K562 (cell line): ENCODE measurements at regions not wholly inside any gene's neighbourhood (a gene's known extent, or its start where the extent isn't known, plus 50 kb on each side); places are given as distances from the start of the nearest gene placed in this dataset.

Experiments
- ATAC-seq: fragments of 200-7000 bp; cut with Tn5 transposase; 3 replicates; pipeline ENCODE4 v1.9.1; 2020; ENCODE audit warnings: moderate library complexity
- BruUV-seq: library from RNA; stranded (reverse); fragments of 400-500 nt; replicated peaks from 2 replicates; lab custom pipeline; 2021; lab: Mats Ljungman, UMichigan
- CTCF ChIA-PET: fragments of 300-600 bp; formaldehyde crosslinking; extraction: SDS; loops from one replicate; lab custom pipeline; 2021; ENCODE audit warnings: low intra/inter-chr PET ratio; lab: Yijun Ruan, JAX
- POLR2A ChIA-PET: fragments of 300-600, 350-650 bp; sonication (Branson Sonifier 250); formaldehyde crosslinking; extraction: SDS; loops from one replicate; lab custom pipeline; 2021; ENCODE audit warnings: antibody characterized with exemption, inconsistent platforms; lab: Yijun Ruan, JAX
- DNase-seq, 4 experiments: peaks; one replicate each; pipeline versions ENCODE4 v3.0.0 to v3.0.0-alpha.2; 2011 to 2018; ENCODE audit warnings: low spot score in 3 of 4, mixed read lengths in 3 of 4; ENCODE audit errors: extremely low read depth in 1 of 4
- FAIRE-seq: peaks from 2 replicates; lab custom pipeline; 2011; peaks lifted over from hg19 to GRCh38; lab: Jason Lieb, UNC
- H2AFZ ChIP-seq: 2 replicates; pipeline ENCODE4 v1.6.0; 2011; ENCODE audit warnings: low read depth, low read length, control low read depth, inconsistent platforms
- H3K27ac ChIP-seq: fragments of 200-600 bp; 3 replicates; pipeline ENCODE4 v1.8.0; 2011; ENCODE audit warnings: low read depth, mild to moderate bottlenecking, control low read depth, inconsistent platforms, low read length, moderate library complexity, mixed read lengths; ENCODE audit errors: extremely low read depth
- H3K27me3 ChIP-seq, 2 experiments: fragments of 300-600 bp in 1 of 2; 2 replicates in 1 of 2; 3 replicates in 1 of 2; pipeline versions ENCODE4 v1.6.0 to v1.8.0; 2011; ENCODE audit warnings: inconsistent platforms in 2 of 2, low read length in 2 of 2, mild to moderate bottlenecking in 1 of 2, mixed read lengths in 1 of 2, moderate library complexity in 1 of 2; ENCODE audit not compliant: control insufficient read depth in 2 of 2, insufficient read depth in 2 of 2
- H3K36me3 ChIP-seq: fragments of 300-600 bp; 3 replicates; pipeline ENCODE4 v1.8.0; 2011; ENCODE audit warnings: mild to moderate bottlenecking, low read length, inconsistent platforms; ENCODE audit not compliant: control insufficient read depth, insufficient read depth
- H3K4me1 ChIP-seq, 2 experiments: fragments of 200-600 bp in 1 of 2; replicated peaks in 1 of 2; 2 replicates in 1 of 2; 3 replicates in 1 of 2; pipeline versions ENCODE4 v1.5.1 to v1.8.0; 2011; ENCODE audit warnings: inconsistent platforms in 2 of 2, low read length in 2 of 2, mild to moderate bottlenecking in 1 of 2, mixed read lengths in 1 of 2, moderate library complexity in 1 of 2; ENCODE audit not compliant: control insufficient read depth in 2 of 2, insufficient read depth in 2 of 2
- H3K4me2 ChIP-seq: 2 replicates; pipeline ENCODE4 v1.6.1; 2011; ENCODE audit warnings: low read length, control low read depth, inconsistent platforms, mixed read lengths; ENCODE audit not compliant: insufficient read depth
- H3K4me3 ChIP-seq: fragments of 200-600 bp; sonication (generic), shearing (Covaris generic); 2 replicates; pipeline ENCODE4 v1.5.1; 2016; ENCODE audit warnings: control low read depth, inconsistent platforms
- H3K79me2 ChIP-seq: fragments of 200-600 bp; 3 replicates; pipeline ENCODE4 v1.8.0; 2011; ENCODE audit warnings: low read length, inconsistent platforms; ENCODE audit not compliant: control insufficient read depth, insufficient read depth
- H3K9ac ChIP-seq, 2 experiments: 2 replicates each; pipeline versions ENCODE4 v1.6.0 to v1.6.1; 2011; ENCODE audit warnings: low read depth in 2 of 2, low read length in 2 of 2, control low read depth in 1 of 2, inconsistent platforms in 1 of 2, mild to moderate bottlenecking in 1 of 2, mixed read lengths in 1 of 2; ENCODE audit not compliant: insufficient read depth in 1 of 2
- H3K9me1 ChIP-seq: one replicate; pipeline ENCODE4 v1.6.0; 2011; ENCODE audit warnings: inconsistent platforms, mild to moderate bottlenecking, low read length, moderate library complexity; ENCODE audit not compliant: control insufficient read depth, insufficient read depth
- H3K9me3 ChIP-seq: replicated peaks from 2 replicates; pipeline ENCODE4 v1.5.1; 2011; ENCODE audit warnings: low read depth, low read length, inconsistent platforms; ENCODE audit not compliant: control insufficient read depth, insufficient read depth
- H4K20me1 ChIP-seq: replicated peaks from 2 replicates; pipeline ENCODE4 v1.6.1; 2011; ENCODE audit warnings: low read length, inconsistent platforms, mixed read lengths; ENCODE audit not compliant: control insufficient read depth, insufficient read depth
- ATF2 ChIP-seq: sonication (generic); formaldehyde crosslinking; IDR thresholded peaks from 2 replicates; pipeline ENCODE4 v1.8.1; 2022; ENCODE audit warnings: missing genetic modification reagents
- GTF2E2 ChIP-seq: fragments of 200-800 bp; sonication (Bioruptor generic); IDR thresholded peaks from 2 replicates; pipeline ENCODE4 v1.6.1; 2016; ENCODE audit warnings: missing genetic modification characterization, missing compliant biosample characterization
- PURB ChIP-seq: sonication (generic); formaldehyde crosslinking; IDR thresholded peaks from 2 replicates; pipeline ENCODE4 v1.9.0; 2021; ENCODE audit warnings: low read depth, mild to moderate bottlenecking, missing genetic modification reagents
- RNF219 ChIP-seq: fragments of 250-450 bp; sonication (Bioruptor Pico); IDR thresholded peaks from 2 replicates; pipeline ENCODE4 v1.5.0; 2022; ENCODE audit warnings: mild to moderate bottlenecking
- SP1 ChIP-seq: sonication (generic); formaldehyde crosslinking; IDR thresholded peaks from 2 replicates; pipeline ENCODE4 v1.8.1; 2022; ENCODE audit warnings: mild to moderate bottlenecking, missing genetic modification reagents
- TEAD4 ChIP-seq, 2 experiments: sonication (generic) in 1 of 2; formaldehyde crosslinking in 1 of 2; IDR thresholded peaks; 2 replicates each; pipeline versions ENCODE4 v1.6.1 to v1.8.0; 2012 to 2022; ENCODE audit warnings: borderline replicate concordance in 1 of 2, inconsistent platforms in 1 of 2, low read length in 1 of 2, mild to moderate bottlenecking in 1 of 2, missing genetic modification reagents in 1 of 2
- ZNF639 ChIP-seq, 2 experiments: fragments of 200-800 bp in 1 of 2; sonication (Bioruptor generic) in 1 of 2; sonication (generic) in 1 of 2; formaldehyde crosslinking in 1 of 2; IDR thresholded peaks in 1 of 2; conservative IDR thresholded peaks in 1 of 2; 2 replicates each; pipeline versions ENCODE4 v1.5.0 to v1.6.1; 2016 to 2020; ENCODE audit warnings: missing compliant biosample characterization in 1 of 2, missing genetic modification characterization in 1 of 2, missing genetic modification reagents in 1 of 2
- WGBS: fragments of 100-300 bp; shearing (Covaris generic); methylation state at CpG from one replicate; pipeline ENCODE4 v1.1.6; 2016; ENCODE audit warnings: low coverage, mixed read lengths; ENCODE audit not compliant: insufficient coverage; ENCODE audit errors: missing lambda C conversion rate; 5-methylcytosine and 5-hydroxymethylcytosine counted together
- in situ Hi-C: fragments of 300-500 bp; cut with MboI; formaldehyde crosslinking; loops from 4 replicates; pipeline ENCODE4 v1.15.0; 2018; ENCODE audit warnings: inconsistent platforms, mixed read lengths
- intact Hi-C: fragments of 100-400 bp; cut with micrococcal nuclease; formaldehyde crosslinking; loops from 2 replicates; pipeline ENCODE4 v1.14.2; 2022

- POLR2A ChIA-PET = no interaction called here
Observed at GRCh38 chr2:226366920-226367319, 432.7 kb downstream of the IRS1 start.

More at GRCh38 chr2:226366920-226367319, 432.7 kb downstream of the IRS1 start:
- Histone ChIP-seq H3K9ac (no peak overlapping the region), H3K9me3 (no peaks in the 10 kb centered on the region), H3K4me3 (no peak overlapping the region), H3K4me2 (no peak overlapping the region), H3K4me1 (no peaks in the 10 kb centered on the region), H2AFZ (no peak overlapping the region), H3K9me1 (no peaks in the 10 kb centered on the region), H3K36me3 (no peaks in the 10 kb centered on the region), H3K27me3 (no peaks in the 10 kb centered on the region), H4K20me1 (no peaks in the 10 kb centered on the region), H3K27ac (no peak overlapping the region), H3K79me2 (no peaks in the 10 kb centered on the region)
- 0% methylated on average over 5 of the region's 7 CpGs for WGBS
- intact Hi-C loops = no loop called here
- TF ChIP-seq ATF2 (CRISPR knock-in tag) (no peak), GTF2E2 (tag) (no peak), RNF219 (CRISPR knock-in tag) (no peak), ZNF639 (CRISPR knock-in tag; conservative IDR thresholded peaks at IDR 0.05 in 1 of 2, IDR thresholded peaks at IDR 0.05 in 1 of 2) (no peak), PURB (CRISPR knock-in tag) (no peak), TEAD4 (IDR thresholded peaks at IDR 0.05; ENCODE audit: low read length) (no peak), TEAD4 (CRISPR knock-in tag; IDR thresholded peaks at IDR 0.05; ENCODE audit: borderline replicate concordance) (no peak), SP1 (CRISPR knock-in tag) (no peak)
- FAIRE-seq (no peak), DNase-seq (no peak), ATAC-seq (no peak)
- in situ Hi-C loops = no loop called here
- no TSS peak for BruUV-seq
- CTCF ChIA-PET = no interaction called here
